ENCODE measurements at regions not wholly inside any gene's neighbourhood (a gene's known extent, or its start where the extent isn't known, plus 50 kb on each side); places are given as distances from the start of the nearest gene placed in this dataset.

DNA sequence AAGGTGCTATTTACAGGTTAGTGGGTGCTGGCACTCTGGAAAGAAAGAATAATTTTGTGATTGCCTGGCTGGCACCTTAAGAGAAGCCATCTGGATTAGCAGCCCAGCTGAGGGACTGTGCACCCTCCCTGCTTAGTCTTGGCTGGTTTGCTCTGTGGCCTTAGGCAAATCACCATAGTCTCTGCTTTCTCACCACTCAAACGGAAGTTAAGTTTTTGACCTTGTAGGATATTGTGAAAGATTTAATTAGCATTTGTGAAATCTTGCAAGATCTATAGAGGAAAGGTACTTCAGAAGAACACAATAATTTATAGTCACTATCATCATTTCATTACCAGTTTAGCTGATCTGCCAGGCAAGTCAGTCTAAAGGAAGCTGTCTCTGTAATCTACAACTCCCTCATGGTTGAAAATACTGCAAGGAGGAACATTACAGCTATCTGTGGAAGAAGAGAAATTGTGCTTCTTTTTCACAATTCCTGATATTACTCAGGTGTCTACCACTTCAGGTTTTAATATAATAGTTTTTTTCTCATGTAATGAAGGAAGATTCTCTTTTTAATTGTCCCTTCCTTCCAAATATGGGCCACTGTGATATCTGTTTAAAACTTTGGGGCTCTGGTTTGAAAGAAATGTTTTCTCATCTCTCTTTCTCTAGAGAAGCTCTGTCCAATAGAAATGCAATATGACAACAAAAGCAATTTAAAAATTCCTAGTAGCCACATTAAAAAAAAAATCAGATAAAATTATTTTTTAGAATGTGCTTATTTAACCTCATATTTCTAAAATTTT is 219.6 kb downstream of the PTEN start:
- DNase-seq (ENCODE audit: low spot score), result no peak

DNA sequence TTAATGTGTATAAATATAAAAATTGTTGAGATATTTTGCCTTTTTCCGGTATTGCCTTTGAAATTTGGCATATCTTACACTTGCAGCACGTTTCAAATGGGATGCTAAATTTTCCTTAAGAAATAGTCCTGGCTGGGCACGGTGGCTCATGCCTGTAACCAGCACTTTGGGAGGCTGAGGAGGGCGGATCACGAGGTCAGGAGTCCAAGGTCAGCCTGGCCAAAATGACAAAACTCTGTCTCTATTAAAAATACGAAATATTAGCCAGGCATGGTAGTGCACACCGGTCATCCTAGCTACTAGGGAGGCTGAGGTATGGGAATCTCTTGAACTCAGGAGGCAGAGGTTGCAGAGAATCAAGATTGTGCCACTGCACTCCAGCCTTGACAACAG is 220.2 kb downstream of the PTEN start:
- no peak for DNase-seq (ENCODE audit: low spot score)

DNA sequence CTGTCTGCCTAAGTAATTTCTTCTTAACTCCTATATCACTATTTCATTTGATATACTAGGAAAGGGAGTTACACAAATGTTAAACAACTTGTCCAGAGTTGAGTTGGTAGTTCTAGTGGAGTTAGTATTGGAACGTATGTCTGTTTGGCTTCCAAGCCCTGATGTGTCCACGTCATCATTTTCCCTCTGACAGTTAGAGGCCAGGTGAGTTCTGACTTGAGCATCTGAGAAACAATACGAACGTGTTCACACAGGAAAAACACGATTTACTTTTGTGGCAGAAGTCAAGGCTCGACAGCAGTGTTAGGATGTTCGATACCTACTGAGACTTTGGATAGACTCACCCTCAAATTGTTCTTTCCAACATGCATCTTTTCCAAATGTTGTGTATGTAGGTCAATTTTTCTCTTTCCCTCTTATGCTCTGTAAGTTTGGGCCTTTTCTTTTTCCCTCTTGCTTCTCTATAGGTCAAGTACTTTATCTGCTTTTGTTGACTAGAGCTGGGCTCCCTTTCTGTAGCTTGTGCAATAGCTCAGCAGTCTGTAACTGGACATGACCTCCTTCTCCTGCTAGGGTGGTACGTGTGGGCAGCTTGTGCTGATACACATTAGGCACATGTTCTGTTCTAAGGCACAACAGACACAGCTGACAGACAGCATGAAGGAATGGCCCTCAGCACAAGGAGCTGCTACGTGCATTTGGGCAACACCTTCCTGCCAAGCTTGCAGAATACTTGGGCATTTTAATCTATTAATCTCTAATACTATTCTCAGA is 222.9 kb downstream of the PTEN start:
- no peak for DNase-seq (ENCODE audit: low spot score)

DNA sequence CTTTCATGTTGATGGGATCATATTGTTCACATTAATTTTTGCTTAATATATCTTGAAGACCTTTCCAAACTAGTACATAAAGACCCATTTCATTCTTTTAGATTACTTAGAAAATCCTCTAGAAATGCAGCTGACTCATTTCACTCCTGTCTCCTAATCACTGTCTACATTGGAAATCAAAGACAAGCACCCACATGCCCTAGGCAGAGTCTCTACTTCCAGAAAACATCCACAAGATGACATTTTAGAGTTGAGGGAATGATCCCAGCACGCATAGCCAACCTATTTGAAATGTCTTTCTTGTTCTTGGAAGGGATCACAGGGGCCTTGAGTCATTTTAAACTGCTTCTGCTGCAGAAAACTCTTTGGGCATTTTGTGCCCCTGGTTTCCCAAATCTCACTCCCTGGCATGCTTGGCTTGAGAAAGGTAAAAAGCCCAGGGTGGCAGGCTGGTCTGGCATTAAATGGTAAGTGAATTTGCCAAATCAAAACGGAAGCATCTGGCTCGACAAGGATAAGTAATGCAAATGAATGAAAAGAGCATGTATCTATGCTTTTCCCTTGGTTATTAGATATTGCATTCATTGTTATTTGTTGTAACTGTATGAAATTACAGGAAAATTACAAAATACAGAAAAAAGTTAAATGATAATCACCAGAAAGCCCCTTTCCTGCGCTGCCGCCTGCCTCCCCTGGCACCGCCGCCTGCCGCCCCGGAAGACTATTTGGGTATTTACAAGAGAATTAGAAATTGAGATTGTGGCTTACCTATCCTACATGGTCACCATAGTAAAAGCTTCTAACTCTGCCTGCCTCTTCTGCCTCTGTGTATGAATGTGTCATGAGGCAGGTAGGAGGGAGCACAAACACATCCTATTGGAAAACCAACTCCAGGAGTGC is 225.3 kb downstream of the PTEN start:
- DNase-seq (ENCODE audit: low spot score), result no peak

DNA sequence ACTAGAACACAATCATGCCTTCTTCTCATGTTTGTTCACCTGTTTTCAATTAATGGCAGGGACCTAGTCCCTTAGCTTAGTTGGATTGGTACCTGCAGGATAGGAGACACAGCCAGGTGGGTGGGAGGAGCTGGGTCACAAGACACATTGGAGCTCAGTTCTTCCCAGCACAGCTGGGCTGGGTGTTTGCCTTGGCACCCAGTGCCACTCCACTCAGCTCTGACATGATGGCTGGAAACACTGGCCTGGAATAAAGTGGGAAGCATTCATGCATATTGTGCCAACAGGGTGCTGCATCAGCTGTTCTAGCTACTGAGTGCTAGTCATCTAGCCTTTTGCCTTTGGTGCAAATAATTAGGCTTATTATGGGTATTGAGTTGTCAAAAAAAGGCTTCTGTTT is 226.1 kb downstream of the PTEN start:
- DNase-seq (ENCODE audit: low spot score), result no peak

DNA sequence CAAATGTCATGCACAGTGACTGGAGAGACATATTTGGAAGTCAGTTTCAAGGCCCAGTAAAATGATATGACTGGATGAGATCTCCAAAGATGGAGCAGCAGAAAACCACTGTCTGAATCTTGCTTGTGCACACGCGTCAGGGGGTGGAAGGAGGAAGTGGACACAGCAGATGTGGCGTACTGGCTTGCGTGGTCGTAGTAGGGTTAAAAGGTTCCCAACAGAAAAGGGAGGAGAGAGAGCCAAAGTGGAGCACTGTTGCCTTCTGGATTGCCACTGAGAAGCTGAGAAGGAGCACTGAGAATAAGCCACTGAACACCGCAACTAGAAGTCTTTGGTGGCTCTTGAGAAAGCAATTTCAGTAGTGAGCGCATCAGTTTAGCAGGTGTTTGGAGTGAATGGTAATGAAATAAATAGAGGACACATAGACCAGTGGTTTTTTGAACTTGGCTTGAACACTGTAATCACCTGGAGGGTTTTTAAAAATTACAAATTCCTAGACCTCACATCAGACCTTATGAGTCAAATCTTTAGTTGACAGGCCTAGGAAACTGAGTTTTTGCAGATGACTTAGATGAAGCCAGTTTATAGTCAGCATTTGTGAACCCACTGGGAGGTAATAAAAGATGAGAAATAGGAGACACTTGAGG is 227.3 kb downstream of the PTEN start:
- no peak for DNase-seq (ENCODE audit: low spot score)

DNA sequence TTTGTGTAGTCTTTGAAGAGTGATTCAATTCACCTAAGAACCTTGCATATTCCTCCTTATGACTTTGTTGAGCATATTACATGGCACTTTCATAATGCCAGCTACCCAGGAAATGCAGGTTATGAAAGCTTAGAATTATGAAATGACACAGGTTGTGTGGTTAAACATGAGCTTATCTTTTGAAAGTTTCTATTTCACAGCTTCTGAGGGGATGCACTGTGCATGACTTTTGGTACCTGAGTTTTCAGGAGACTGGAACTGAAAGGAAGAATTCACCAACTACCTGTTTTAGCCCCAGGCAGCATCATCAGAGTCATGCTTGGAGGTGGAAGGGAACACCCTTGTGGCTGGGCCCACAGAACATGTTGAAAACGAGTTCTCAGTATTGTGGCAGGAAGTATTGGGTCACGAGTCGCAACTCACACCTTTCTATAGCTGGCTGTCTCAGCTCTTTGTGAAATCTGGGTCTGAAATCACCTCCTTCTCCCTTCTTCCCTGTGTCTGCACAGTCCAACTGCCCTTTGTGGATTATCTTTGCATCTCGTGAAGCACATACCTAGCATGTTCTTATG is 228.2 kb downstream of the PTEN start:
- DNase-seq (ENCODE audit: low spot score), result no peak

DNA sequence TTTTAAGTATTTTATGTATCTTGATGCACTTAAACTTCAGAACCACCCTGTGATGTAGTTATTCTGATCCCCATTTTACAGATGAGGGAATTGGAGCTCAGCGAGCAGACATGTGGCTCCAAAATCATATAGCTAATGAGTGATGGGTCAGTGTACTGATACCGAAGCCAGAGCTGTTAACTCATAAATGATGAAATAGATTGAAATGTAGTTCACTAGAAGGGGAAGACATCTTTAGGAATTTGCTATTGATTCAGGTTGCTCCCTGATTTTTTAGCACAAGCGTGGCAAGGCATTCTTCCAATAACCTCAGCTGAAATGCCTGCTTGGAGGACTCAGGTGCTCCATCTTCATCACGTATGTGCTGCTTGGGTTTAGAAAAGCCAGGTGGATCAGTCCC is 228.8 kb downstream of the PTEN start:
- DNase-seq (ENCODE audit: low spot score), result no peak

DNA sequence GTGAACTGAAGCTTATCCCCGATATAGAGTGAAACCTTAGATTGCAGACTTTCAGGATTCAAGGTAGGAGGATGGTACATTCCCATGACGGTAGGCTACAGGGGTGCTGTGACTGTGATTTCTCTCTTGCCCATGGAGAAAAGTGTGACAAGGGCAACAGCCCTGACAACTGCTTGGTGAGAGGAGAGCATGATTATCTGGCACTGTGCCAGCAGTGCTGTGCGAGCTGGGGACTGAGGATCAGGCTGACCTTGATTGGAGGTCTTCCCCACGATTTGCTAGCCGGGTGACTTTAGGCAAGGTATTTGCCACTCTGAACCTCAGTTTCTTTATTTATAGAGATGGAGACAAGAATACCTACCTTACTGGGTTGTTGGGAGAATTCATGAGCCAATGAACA is 229.5 kb downstream of the PTEN start:
- no peak for DNase-seq (ENCODE audit: low spot score)

DNA sequence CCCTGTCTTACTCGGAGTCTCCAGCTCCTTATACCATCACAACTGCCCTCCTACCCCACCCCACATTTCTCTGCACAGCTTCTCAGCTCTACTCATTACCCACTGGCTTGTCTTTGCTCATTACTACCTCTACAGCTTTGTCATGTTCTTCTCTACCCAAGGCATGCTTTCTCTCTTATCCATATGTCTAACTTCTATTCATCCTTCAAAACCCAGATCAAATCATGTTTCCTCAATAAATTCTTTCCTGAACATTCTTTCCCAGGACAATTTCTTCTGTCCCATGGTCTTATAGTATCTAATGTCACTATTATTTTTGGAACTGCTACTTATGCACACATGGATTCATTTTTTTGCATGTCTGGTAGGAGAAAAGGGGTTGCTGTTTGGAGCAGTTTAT is 231.4 kb downstream of the PTEN start:
- DNase-seq (ENCODE audit: low spot score), result no peak

DNA sequence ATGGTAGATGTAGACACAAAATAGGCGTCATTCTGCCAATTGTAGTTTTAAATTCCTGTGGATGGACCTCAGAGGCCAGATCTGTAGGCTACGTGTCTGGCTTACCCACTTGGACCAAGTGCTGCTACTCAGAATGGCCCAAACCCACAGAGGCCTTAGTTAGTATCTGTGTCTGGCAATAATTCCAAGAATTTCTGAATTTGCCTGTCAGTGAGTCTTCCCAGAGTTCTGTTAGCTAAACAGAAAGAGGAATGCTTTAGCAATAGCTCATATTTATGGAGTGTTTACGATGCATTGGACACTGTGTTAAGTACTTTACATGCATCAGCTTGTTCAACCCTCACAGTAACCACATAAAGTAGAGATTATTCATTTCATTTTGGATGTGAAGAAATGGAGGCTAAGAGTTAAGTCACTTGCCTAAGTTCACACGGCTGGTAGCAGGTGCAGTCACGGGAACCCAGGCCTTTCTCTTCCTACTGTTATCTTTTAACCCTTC is 231.8 kb downstream of the PTEN start:
- no peak for DNase-seq (ENCODE audit: low spot score)

DNA sequence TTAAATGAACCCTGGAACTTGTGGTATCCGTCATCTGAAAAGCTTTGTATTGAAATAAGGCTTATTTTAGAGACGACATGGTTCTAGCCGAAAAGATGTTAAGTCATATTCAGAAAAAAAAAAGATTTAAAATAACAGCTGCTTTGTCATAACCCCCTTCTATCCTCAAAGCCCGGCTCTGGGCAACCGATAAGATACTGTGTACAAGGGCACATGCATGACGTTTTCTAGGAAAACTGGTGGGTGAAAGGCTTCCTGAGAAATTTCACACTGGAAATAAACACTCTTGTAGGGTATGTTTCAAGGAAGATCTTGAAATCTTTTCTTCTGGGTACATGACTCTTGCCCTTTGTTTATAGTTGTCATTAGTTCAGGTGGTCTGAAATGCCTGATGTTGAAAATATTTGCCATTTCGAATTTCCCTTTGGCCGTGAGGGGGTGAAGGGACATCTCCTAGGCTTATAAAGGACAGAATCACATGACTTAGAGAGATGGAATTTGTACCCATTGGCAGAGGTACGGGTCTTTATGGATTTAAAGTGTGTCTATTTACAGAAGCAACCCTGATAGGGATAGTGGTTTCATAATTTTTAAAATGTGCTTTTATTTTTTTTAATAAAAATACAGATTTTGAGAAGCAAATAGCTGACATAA is 232.5 kb downstream of the PTEN start:
- no peak for DNase-seq (ENCODE audit: low spot score)

DNA sequence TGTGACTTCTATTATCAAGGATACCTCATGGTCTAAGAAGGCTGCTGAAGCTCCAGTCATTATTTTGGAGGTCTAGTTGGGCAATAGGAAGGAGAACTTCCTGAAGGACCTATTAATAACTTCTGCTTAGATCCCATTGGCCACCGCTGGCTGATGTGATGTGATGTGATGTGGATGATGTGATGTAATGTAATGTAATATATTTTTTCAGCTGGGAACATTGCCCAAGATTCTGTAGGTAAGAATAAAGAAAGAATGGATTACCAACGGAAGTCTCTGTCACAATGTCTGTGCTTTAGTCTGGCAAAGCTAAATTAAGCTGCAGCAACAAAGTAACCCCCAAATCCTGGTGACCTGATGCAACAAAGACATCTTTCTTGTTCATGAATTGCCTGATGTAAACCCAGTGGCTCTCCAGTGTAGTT is 233.7 kb downstream of the PTEN start:
- no peak for DNase-seq (ENCODE audit: low spot score)

DNA sequence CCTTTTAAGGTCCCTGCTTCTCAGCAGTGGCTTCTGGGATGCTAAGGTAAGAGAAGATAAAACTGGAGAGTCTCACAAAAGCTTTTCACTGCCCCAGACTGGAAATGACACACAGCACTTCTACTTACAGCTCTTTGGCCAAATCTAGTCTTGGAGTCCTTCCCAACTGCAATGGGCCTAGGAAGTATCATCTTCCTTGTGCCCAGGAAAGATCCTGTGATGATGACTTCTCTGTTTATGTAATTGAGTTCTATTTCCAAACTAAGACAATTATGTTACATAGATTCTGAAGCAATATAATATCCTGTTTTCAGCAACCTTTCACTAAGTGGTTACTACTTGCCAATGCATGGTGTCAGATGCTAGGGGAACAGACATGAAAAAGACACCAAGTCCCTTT is 234.1 kb downstream of the PTEN start:
- DNase-seq (ENCODE audit: low spot score), result no peak

DNA sequence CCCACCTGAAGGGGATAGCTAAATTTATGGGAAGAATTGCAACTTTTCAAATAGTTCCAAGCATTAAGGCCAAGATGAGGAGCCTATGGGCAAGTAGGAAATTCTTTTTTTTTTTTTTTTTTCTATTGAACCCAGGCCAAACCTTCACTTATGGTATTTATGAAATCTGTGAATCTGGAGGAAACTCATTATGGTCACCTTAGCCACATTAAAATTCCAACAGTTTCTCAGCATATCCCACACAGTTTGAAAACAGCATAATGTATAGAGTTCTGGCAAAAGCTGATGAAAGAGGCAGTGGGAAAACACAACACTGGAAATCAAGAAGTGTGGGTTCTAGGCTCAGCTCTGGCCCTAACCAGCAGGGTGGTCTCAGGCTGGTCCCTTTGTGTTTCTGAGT is 236.9 kb downstream of the PTEN start:
- no peak for DNase-seq (ENCODE audit: low spot score)

DNA sequence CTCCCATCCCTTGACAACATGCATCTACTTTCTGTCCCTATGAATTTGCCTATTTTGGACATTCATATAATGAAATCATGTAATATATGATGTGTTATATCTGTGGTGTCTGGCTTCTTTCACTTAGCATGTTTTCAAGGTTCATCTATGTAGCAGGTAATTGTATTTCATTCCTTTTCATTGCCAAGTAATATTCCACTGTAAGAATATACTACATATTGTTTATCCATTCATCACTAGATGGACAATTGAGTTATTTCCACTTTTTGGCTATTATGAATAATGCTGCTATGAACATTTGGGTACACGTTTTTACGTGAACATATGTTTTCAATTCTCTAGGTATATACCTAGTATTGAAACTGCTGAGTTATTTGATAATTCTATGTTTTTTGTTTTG is 238.2 kb downstream of the PTEN start:
- no peak for DNase-seq (ENCODE audit: low spot score)

DNA sequence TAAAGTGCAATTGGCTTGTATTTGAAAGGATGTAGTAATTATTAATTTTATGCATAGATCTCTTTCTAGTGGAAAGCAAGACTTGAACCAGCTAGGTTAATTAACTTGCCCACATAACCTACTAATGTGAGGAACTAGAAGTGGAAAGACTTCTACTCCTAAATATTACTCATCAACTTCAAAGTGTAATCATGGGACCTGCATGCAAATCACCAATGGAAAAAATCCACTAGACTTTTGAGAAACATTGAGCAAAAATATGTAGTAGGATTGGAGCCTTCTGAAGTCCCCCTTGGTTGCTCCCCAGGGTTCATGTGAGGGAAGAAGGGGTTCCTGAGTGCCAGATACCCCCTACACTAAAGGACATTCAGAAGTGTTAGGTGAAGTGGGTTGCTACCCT is 240.2 kb downstream of the PTEN start:
- DNase-seq (ENCODE audit: low spot score), result no peak

DNA sequence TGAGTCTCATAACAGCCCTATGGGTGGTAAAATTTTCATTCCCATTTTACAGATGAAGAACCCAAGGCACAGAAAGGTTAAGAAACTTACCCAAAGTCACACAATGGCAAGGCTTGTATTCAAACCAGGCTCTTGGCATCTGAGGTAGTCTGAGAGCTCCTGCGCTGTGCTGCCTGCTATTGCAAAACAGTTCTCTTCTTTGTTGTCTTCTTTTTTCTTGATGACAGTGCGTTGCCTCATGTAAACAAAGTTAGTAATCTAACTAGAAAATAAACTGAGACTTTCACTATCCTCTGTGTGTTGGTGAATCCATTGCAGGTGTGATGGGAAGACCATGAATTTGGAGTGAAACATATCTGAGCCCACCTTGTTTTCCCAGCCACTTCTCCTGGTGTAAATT is 240.8 kb downstream of the PTEN start:
- no peak for DNase-seq (ENCODE audit: low spot score)

DNA sequence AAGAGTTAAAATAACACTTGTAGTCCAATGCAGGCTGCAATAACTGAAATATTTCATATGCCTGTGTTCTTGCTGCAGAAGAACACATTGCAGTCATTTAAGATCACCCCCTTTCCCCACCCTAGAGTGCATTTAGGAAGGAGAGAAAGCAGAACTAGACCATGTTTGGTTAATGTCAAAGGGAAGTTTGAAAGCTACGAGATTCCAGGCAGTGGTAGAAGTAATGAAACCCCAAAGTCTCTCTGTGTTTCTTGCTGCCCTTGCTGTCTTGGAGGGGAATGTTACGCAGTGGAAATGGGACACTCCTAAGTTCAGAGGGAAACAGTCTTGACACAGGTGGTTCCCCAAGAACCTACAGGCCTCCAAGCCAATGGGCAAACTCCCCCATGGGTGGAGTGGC is 242.9 kb downstream of the PTEN start:
- no peak for DNase-seq (ENCODE audit: low spot score)

DNA sequence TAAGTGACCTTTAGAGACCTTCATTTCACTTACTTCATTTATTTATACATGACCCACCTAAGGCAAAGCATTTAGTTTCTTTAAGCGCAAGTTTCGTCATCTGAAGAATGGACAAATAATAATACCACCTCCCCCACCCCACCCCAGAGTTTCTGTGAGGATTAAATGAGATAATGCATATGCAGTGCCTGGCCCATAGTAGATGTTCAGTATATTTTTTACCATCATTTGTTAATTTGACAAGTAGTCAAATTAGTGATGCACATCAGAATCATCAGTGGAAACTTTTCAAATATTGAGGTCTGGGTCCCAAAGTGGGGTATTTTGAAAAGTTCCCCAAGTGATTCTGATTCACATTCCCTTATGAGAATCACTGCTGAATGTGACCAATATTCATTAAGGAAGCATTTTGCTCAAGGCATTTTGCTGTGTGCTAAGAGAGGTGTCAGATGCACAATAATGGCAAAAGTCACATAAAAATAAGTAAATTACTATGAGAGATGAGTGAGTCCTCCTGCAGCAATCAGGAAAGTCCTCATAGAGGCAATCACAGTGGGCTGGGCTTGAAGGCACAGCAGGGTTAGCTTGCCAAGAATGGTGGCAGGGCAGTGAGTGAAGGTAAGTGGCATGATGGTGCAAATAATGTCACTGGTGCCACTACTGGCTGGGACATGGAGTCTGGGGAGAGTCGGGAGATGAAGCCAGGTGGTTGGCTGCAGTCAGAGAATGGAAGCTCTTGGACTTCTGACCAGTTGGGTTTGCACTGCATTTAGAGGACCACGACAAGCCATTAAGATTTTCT is 244.1 kb downstream of the PTEN start:
- no peak for DNase-seq (ENCODE audit: low spot score)

All from HuH-7.5 (cell line).